Activated CD4-positive, alpha-beta T cell treated with anti-CD3 and anti-CD28 coated beads, Interleukin-2, amount 50 U/mL, for 4 hours (primary cell): ENCODE measurements at regions not wholly inside any gene's neighbourhood (a gene's known extent, or its start where the extent isn't known, plus 50 kb on each side); places are given as distances from the start of the nearest gene placed in this dataset.

Source experiments
- DNase-seq, 2 experiments: peaks; one replicate each; pipeline ENCODE4 v3.0.0-alpha.2; 2020

DNA sequence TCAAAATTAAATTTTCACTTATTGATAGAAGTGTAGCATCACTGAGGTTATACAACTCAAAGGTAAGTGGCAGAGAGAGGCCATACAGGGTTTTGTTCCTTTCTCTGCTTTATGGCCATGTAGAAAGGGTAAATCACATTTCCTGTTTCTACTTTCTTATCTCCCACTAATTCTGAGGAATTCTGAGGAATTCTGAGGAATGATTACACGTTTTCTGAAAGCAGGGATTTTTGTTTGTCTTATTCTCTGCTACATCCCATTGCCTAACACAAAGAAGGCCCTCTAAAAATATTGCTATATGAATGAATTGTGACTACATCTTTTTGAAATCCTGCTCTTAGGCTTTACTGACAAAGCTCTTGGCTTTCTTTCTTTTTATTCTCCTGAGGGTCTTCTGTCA, 516.9 kb upstream of the ZNF608 start:
- no peak for DNase-seq

DNA sequence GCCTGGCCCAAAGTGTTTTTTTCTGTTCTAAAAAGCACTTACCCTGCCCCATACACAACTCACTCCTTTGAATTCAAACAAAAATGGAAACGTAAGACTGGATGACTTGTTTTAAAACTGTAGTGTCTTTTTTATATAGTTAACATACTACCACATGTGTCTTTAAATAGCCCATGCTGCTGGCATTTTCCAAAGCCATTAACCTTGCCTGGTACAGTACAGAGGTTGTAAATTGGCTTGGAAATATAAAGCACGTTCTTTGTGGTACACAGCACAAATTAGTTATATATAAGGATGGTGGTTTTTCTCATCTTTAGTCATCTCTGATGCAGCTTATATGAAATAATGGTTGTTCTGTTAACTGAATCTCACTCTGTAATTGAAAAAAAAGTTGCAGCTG, 519.7 kb upstream of the ZNF608 start:
- DNase-seq: no peak

DNA sequence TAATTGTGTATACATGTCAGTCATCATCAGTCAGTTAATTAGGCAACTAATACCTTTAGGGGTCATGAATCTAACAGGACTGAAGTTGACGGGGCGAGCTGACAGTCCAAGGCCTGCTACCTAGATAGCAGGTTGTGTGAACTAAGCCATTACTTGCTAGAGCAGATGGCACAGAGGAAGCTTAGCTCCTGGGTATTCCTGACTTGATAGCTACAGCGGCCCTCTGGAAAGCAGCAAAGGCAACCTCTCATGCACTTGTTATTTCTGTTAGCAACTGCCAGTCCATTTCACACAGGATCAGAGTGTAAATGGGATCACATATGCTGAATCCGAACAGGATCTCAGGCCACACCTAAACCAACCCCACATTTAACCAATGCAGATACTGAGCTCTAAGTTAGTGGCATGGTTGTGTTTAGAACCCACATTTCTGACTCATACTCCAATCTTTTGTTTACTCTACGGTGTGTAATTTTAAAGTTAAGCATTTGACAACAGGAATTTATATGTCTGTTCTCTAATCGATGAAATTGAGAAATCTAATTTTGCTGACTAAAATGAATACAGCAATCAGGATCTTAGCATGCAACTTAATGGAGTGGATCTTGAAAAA, 521.3 kb upstream of the ZNF608 start:
- no peak for DNase-seq

DNA sequence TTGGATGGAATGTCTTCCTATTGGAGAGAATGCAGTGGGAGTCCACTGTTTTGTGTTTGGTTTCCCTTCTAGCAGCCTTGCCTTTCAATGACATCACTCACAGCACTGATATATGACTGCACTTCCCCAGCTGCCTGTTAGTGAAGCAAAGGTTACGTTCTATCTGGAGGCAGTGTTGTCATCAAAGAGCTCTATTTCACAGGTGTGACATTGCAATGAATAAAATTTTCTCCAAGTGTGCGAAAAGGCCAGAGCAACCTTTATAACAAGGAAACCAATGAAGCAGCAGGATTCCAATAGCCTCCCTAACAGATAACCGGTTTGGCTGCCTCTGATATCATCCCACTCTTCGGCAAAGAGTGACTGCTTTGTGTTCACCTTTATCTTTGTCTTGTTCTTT, 523.5 kb upstream of the ZNF608 start:
- no peak for DNase-seq

DNA sequence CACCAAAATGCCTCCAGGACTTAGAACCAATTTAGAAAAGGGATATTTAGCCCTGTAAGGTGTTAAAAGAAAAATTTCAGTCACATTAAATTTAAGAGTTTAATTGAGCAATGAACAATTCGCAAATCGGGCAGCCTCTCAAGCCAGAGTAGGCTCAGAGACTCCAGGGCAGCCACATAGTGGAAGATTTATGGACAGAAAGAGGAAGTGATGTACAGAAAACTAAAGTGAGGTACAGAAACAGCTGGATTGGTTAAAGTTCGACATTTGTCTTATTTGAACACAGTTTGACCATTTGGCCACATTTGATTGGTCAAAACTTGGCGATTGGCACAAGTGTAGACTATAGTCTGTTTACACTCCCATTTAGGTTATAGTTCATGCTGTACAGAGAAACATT, 525.9 kb upstream of the ZNF608 start:
- no peak for DNase-seq

DNA sequence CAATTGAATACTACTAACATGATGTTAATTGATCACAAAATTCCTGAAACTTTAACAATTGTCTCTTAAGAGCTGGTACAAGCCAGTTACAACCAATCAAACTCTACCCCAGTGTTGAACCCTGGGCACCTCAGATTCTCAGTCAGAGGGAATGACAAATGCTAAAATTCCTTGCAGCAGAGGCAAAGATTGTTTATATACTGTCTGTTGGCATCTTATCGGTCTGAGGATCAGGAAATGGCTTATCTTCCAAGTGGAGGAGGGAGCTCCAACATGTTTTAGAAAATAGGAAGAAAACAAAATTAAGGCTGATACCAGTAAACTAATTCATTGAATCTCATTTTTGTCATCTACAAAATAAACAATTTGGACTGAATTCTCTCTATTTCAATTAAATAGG, 527.8 kb upstream of the ZNF608 start:
- DNase-seq: no peak

DNA sequence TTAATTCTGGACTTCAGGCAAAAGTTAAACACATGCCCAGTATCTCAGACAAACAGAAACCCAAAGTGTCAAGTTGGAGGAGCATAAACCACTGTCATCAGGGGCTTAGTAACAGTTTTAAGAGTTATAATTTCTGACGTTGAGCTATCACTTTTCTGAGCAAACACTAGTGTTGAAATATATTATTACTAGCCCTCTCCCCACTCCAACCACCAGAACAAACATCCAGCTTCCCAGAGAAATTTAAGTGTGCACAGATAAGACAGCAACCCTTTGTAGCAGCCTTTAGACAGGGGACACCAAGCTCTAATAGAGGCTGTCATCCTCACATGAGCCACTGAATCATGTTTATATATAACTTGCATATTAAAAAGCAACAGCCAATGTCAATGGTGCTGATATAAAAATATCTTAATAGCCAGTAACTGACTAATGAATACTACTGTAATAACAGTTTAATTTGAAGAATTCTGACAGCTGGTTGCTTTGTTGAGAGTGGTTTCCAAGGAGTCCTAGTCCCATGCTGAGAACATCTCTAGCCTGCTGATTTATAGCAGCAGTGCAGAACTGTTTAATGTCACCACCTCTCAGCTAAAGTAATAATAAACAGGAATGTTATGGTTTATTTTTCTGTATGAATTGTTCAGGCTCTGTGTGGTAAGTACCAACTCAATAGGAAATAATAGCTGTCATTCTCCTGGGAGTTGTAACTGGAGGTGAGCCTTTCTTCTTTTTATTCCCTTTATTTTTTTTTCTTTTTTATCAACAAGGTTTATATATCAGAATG, 528.7 kb upstream of the ZNF608 start:
- DNase-seq: no peak

DNA sequence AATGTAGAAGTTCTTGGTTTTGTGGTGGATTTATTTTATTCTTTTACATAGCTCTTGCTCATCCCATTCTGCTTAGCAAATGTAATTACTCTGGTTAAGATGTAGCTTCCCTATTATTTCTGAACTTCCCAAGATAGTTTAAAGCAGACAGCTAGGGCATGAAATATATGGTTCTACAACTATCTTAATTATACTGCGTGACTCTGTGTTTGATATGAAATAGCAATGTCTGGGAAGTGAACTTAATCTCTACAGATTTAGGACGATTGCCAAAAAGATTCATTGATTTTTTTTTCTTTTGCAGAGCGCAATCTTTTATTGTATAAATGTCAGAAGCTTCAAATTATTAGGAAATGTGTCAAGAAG, 529.3 kb upstream of the ZNF608 start:
- no peak for DNase-seq

DNA sequence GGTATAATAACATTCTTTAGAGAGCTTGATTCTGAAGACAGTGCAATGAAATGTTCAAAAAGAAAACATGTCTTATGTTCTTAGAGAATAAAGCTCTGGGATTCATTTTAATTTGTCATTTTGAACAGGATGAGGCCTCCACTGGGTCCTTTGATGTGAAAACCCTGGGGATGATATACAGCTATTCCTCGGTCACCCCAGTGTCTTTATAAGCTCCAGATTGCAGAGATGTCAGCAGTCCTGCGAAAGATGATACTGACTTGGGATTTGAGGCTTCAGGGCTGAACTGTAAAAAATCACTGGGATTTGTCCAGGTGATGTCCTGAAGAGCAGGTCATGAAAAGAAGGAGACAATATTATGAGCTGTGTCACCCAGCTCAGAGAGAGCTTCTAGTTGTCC, 529.7 kb upstream of the ZNF608 start:
- no peak for DNase-seq

DNA sequence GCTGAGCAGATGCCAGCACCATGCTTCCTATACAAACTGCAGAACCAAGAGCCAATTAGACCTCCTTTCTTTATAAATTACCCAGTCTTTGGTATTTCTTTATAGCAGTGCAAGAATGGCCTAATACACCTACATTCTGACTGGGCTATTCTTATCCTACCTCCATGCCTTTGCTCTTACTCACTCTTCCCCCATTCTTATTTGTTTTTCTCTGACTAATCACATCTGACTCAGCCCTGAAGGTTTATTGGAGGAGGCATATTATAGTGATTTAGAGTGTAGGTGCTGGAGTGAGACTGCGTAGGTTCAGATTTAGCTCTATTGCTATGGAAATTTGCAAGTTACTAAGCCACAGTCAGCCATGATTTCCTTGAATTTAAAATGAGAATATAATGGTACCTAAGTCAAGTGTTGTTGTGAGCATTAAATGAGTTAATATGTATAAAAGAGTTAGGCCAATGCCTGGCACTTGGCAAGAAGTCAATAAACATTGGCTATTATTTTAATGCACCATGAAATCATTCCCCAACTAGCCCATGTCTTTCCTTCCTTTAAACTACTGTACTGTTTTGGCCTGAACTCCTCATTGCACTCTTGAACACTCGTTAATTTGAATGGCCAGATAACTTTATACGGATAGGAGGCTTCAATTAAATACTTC, 531.2 kb upstream of the ZNF608 start:
- no peak for DNase-seq

DNA sequence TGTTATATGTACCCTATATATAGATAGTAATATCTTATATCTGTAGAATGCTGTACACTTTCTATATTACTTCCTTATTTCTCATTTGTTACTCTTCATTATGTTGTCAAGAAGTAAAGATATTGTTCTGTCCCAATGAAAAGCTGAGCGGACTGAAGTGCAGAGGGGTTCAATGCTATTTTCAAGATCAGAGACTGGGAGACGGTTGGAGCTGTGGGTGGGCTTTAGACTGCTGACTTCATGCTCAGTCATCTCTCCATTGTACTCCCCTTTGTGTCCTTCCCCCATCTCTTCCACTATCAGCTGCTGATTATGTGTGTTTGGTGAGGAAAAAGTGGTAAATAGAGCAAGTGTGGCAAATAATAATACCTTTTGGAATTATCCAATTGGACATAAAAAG, 532.3 kb upstream of the ZNF608 start:
- no peak for DNase-seq

DNA sequence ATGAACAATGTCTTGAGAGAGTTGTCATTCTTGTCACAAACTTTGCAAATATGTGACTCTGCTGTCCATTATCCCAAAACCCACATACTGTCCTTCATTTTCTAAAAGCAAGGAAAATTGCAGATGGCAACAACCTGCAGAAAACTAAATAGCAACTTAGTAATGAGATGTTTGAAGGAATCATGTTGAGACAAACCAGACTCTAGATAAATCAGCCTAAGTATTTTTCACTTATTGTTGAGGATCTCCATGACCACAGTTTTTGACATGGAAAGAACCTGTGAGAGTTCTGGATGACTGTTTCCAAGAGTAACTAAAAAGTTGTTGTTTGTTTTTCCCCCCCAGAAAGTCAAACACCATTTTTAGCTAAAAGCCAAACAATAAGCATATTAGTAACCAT, 535.2 kb upstream of the ZNF608 start:
- DNase-seq: no peak

DNA sequence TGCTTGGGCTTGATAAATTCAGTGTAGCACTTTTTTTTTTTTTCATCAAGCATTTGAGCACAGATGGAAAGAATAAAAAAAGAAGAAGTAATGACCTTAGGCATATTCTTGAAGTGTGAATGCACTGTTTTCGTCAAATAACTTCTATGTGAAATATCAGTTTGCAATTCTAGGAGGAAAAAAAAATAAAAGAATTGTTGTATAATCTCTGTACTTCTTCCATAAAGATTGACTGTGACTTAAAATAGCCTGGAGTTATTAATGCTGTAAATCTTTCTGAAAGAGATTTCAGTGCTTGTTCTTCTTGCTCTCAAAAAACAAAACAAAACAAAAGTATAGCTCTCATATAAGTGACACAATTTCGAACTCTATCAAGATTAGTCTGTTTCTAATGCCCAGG, 536.9 kb upstream of the ZNF608 start:
- DNase-seq: no peak

DNA sequence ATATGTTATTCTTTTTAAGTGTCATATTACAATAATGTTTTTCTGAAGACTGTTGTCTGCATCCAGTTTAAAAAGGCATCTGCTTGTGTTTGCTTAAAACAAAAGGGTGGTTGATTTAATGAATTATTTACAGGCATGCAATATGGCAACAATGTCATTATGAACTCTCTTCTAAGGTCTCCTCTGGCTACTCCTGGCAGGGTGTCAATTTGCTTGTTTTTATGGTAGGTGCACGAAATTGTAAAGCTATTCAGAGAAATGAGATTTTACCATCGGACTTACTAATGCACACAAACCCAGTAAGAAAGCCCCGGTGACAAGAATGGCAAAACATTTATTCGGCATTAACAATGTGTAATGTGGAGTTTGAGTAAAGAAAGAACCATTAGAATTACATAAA, 539.8 kb upstream of the ZNF608 start:
- DNase-seq: no peak

DNA sequence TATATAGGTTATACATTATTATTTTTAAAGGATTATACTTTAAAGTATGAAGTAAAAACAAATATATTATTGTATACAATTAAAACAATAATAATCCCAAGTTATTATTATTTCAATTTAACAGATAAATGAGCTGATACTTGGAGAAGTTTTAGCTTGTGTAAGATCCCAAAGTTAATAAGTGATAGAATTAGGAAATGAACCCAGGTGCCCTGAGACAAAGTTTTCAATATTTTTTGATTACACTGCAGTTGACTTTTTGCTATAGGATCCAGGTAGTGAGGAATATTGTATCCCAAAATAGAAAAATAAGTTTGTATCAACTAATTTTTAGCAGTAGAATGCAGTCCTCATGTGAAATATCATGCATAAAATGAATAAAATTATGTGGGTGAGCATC, 543.2 kb upstream of the ZNF608 start:
- no peak for DNase-seq

DNA sequence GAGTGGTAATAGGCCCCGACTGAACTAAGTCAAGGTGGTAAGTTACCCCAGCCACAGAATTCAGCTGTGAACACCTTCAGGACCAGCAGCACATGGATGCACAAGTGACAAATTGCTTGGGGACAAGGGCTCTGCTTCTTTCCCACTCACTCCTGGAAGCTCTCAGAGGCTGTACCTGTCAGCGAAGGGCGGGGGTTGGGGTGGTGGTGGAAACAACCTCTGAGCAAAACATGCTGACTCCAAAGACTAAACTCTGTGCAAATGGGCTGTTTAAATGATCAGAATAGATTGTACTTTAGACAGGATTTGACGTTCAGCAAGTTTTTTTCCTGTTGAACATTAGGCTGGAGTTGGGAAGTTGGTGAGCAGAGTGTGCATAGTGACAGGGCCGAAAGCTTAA, 544.5 kb upstream of the ZNF608 start:
- DNase-seq: no peak

DNA sequence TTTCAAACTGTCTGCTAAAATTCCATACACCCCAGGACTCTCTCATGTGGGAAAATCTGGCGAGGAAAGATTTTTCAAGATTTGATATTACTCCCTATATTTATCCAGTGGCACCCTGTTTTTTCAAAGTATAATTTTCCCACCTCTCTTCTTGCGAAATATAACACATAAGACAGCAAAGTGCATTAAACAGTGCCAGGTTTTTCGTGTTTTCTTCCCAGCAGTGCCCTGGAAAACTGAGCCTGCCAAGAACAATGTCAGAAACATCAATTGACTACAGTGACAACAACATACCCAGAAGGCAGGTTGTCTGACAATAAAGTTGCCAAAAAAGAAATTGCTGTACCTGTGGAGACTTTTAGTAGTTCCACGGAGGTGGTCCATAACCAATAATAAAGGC, 545.0 kb upstream of the ZNF608 start:
- no peak for DNase-seq

DNA sequence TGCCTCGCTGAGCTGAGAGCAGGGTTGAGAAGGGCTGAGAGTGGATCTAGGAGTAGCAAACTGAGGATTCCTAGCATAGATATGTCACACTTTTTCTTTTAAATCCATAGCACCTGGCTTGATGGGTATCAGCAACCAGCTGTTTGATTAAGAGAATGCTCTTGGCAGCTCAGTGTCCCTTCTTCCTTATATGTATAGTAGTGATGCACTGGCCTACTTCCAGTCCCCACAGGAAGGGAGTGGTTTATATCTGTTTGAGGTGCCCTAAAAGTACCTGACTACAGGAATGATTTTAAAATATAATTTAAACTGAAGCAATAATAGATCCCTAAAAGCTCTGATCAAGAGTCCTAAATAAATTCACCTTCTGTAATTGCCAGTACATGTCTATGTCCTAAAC, 546.8 kb upstream of the ZNF608 start:
- DNase-seq: no peak

DNA sequence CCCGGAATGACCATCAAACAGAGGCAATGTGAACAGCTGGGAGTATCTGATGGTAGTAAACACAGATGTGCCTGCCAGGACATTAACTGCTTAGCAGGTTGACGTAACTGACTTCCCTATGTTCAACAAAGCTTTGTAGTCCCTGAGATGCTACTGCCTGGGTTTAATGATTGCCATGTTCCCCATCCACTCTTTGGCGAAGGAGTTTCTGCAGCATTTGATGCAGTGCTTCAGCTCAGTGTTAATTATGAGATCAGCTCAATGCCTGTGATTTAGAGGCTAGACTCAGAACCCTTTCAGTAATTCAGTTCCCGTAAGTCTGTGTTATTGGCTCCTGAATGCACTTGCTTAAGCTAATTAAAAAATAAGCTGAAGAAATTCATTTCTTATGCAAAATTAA, 547.3 kb upstream of the ZNF608 start:
- no peak for DNase-seq

DNA sequence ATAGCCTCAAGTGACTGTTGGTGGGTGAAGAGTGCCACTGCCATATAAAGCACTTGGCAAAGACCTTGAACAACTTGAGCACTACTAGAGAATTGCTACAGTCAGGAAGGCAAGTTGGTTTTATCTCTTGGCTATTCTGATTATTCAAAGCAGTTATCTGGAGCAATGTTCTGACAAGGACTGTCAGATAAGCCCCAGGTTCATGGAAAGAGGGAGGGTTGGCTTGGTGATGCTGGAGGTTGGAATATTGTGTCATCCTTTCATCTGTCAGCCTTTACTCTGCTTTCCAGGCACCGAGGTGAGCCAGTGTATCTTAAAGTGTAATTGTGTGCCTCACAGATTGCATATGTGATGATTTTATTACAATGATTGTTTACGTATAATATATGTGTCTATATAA, 548.4 kb upstream of the ZNF608 start:
- DNase-seq: no peak

DNA sequence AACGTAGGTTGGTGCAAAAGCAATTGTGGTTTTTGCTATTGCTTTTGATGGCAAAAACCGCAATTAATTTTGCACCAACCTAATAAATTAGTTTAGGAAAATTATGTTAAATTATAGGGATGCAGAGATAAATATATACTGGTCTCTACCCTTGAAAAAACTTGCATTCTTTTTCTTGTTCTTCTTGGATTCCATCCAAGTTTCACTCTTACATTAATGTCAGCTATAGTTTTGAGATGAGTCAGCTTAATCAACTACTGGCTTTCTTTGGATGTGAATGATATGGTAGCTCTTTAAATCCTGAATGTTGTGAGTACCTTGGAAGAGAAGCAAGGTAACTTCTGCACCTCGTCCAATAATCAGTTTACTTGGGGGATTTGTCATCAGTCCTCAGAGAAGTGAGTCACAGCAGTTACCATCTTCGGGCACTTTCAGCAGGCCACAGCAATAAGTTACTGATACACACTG, 549.0 kb upstream of the ZNF608 start:
- no peak for DNase-seq

DNA sequence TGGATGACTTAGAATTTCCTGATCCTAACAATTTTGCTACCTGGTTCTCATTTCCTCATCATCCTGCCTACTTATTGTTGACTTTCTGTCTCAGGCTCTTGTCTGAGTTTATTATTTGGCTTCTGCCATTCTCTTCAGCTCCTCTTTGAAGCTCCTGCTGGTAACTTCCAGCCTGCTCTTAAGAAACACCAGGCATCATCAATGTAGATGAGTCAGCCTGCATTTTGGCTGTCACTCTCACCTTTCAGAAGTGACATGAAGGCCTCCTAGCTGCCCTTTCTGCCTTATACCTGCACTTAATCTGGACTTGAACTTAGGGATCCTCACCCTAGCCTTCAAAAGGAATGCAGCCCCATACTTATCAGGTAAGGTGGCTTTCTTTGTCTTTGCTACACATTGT, 551.8 kb upstream of the ZNF608 start:
- no peak for DNase-seq

DNA sequence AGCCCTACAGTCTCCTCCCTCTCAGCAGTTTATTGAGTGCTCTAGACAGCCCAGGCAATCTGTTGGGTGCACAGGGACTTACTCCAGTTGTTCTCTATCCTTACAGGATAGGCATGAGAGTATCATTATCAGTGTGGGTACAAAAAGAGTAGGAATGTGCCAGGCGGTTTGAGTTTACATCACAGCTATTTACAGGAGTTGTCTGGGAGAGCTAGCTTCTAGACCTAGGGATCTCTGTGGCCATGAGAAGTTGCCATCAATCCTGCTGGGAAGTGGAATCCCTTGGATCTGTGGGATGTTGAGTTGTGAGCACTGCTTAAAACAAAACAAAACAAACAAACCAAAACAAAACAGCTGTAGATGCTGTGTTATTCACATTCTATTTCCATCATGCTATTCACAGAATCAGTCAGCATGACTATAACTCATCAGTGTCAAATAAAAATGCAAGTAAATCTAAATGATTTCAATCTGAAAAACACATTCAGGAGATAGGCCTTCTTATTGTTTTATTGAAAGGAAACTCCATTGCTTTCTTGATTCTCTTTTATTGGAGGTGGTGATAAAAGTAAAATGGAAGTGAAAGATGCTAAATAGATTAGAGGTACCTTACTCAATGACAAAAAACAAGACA, 552.4 kb upstream of the ZNF608 start:
- no peak for DNase-seq

DNA sequence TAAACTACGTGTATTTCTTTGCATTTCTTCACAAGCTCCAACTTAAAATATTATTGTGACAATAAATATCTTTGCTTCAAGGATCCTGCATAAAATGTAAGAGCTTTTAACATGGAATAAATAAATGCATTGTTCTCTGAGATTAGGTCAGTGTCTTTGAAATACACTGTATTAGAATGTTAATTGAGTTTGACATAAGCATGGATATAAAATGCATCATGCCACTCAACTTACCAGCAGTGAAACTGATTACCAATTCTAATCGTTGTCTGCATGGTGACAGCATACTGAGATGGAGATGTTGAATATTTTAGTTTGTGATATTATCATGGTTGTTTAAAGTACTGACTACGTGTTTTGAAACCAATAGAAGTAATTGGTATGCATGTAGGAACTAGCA, 555.3 kb upstream of the ZNF608 start:
- no peak for DNase-seq
